ENCODE measurements at regions not wholly inside any gene's neighbourhood (a gene's known extent, or its start where the extent isn't known, plus 50 kb on each side); places are given as distances from the start of the nearest gene placed in this dataset.

DNA sequence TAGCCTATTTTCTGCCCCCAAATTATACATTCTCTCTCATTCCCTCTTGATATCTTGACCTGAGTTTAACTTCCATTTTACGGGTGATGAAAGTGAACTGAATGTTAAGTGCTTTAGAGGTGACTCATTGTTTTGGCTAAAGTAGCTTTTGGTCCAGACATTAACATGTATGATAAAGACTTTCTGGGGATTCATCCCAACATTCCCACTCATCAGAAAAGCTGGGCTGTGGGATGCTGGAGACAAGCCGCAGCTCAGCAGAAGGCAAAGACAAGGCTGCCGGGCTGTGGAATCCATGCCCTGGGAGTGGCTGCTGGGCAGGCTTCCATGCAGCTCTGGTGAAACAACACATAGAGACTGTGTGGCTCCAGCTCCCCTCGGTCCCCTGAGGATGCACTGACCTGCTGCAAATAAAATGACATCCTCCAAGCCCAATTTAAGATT, 89.9 kb upstream of the SYNDIG1 start:
- TF ChIP-seq, protein P1, sequence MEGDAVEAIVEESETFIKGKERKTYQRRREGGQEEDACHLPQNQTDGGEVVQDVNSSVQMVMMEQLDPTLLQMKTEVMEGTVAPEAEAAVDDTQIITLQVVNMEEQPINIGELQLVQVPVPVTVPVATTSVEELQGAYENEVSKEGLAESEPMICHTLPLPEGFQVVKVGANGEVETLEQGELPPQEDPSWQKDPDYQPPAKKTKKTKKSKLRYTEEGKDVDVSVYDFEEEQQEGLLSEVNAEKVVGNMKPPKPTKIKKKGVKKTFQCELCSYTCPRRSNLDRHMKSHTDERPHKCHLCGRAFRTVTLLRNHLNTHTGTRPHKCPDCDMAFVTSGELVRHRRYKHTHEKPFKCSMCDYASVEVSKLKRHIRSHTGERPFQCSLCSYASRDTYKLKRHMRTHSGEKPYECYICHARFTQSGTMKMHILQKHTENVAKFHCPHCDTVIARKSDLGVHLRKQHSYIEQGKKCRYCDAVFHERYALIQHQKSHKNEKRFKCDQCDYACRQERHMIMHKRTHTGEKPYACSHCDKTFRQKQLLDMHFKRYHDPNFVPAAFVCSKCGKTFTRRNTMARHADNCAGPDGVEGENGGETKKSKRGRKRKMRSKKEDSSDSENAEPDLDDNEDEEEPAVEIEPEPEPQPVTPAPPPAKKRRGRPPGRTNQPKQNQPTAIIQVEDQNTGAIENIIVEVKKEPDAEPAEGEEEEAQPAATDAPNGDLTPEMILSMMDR (conservative IDR thresholded peaks at IDR 0.05; ENCODE audit: low read length): no peak
- no peak overlapping the region for H3K4me3 ChIP-seq (ENCODE audit: low read length)
- DNase-seq (ENCODE audit: low read depth): peak; percentile 79

DNA sequence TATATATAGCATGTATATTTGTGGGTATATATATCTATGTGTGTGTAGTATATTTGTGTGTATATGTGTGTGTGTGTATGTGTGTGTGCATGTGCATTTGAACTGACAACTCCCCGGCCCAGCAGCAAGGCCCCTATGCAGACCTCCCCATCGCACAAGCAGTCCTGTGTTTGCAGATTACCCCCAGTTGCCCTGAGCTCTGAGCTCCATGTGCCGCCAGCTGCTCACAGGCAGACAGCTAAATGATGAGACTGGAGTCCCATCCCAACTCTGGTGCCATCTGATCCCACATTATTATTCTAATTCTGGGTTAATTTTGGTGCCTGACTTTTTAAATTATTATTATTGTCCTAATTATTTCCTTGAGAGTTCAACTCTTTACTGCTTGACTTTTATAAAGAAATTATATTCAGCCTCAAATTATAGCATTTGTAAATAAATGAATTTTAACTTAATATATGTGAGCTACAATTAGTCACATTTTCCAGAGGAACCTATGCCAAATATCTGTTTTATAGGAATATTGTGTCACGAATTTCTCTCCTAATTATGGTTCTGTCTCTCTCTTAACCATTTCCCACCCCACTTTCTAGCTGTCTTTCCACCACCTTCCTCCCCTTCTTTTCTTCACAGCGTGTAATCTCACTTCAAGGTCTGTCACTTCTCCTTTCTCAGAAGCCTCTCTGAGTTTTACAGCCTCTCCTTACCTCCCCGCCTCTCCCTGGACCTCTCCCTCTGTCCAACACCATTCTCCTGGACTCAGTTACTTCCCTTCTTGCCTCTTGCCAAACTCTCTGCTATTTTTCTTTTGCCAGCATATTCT, 90.6 kb upstream of the SYNDIG1 start:
- DNase-seq (ENCODE audit: low read depth): no peak
- TF ChIP-seq, protein P1 (conservative IDR thresholded peaks at IDR 0.05; ENCODE audit: low read length): no peak
- H3K4me3 ChIP-seq (ENCODE audit: low read length): no peak overlapping the region

DNA sequence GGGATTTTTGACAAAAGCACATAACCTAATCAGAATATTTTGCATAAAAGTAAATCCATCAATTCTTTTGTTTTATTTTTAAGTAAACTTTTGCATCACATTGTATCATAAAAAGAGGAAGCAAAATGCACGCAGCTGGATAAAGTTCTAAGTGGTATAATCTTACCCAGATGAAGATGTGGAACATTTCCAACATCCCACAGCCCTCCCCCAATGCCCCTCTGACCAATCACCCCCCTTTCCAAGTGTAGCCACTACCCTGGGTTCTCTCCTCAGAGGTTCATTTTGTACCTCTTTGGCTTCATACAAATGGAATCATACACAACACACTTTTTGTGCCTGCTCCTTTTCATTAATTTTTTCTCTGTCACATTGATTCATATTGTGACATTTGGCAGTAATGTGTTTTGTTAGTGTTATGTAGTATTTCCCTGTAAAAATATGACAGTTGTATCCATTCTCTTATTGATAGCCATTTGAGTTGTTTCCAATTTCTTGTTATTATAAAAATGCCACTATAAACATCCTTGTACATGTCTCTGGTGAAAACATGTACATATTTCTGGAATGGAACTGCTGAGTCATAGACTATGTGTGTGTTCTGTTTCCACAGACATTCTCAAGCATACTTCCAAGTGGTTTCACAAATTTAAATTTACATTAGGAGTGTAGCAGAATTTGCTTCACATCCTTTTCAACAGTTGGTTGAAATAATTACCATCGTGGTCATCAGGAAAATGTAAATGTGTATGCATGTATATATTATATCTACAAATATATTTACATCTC, 92.9 kb upstream of the SYNDIG1 start:
- TF ChIP-seq, protein P1 (conservative IDR thresholded peaks at IDR 0.05; ENCODE audit: low read length): no peak
- H3K4me3 ChIP-seq (ENCODE audit: low read length): no peak overlapping the region
- DNase-seq (ENCODE audit: low read depth): peak; percentile 64

DNA sequence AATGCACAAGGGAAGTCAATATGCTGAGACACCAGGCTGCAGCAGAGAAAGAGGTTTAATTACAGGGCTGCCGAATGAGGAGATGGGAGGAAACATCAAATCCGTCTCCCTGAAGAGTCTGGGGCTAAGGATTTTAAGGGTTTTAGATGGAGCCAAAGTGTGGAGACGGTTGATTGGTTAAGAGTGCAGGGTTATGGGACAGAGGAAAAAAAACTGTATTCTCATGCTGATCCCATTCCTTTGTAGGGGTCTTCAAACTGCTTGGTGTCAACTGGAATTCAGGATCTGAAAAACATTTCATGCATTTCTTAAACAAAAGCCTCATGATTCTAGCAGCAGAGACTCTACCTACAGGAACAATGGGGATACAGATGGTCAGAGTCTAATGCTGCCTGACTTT, 96.1 kb upstream of the SYNDIG1 start:
- DNase-seq (ENCODE audit: low read depth): no peak
- TF ChIP-seq, protein P1 (conservative IDR thresholded peaks at IDR 0.05; ENCODE audit: low read length): no peak
- H3K4me3 ChIP-seq (ENCODE audit: low read length): no peak overlapping the region

DNA sequence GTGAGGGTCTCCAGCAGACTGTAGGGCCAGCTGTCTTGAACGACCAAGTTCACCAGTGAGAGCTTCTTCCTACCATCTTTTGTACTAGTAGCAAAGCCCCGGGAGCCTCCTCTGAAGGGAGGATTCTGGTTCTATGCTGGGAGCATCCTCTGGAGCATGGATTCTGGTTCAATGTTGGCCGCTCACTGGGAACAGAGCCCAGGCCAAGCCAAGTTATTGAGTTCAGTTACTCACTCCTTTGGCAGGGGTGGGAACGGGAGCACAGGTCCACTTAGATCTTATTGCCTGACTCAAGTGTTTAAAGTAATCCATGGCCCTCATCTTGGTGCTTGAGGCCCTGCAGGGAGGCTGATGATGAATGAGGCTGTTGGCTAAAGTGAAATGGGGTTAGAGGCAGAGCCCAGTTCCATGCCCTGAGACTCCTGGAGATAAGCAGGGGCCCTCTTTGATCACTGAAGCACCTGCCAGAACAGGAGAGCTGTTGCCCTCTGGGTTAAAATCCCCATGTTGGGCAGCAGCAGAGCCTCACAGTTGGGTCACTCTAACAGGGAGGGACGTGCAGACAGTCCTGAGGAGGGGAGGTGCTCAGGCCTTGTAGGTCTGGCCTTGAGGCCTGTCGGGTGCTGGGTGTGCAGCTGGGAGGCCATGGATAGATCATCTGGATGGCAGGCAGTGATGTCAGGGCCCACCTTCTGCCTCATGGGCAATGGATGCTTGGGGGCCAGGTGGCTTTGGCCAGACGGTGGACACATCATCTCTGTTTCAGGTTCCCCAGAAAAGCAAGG, 98.3 kb upstream of the SYNDIG1 start:
- no peak for DNase-seq (ENCODE audit: low read depth)
- TF ChIP-seq, protein P1 (conservative IDR thresholded peaks at IDR 0.05; ENCODE audit: low read length): no peak
- no peak overlapping the region for H3K4me3 ChIP-seq (ENCODE audit: low read length)

DNA sequence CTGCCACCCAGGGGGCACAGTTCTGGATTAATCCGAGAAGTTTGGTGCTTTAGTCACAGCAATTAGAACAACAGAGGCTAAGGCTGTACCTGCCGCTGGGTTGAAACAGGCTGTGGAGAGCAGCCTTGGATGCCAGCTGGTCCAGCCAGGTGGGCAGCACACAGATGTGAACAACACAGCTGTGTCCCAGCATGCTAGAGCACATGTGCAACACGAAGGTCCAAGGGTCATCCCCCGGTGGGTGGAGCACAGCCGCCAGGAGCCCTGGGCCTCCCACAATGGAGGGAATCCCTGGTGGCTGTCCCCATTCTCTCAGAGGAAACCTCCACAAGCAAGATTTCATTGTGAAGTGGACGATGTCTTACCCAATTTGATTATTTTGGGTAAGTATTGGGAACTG, 99.2 kb upstream of the SYNDIG1 start:
- TF ChIP-seq, protein P1 (conservative IDR thresholded peaks at IDR 0.05; ENCODE audit: low read length): no peak
- no peak overlapping the region for H3K4me3 ChIP-seq (ENCODE audit: low read length)
- no peak for DNase-seq (ENCODE audit: low read depth)

All from AG10803 (cell line).